MM.1S (cell line): ENCODE measurements at regions not wholly inside any gene's neighbourhood (a gene's known extent, or its start where the extent isn't known, plus 50 kb on each side); places are given as distances from the start of the nearest gene placed in this dataset.

Source experiments
- DNase-seq: peaks from one replicate; pipeline ENCODE4 v3.0.0-alpha.2; 2015
- H2AFZ ChIP-seq: fragments of 300-600 bp; sonication (generic); 2 replicates; pipeline ENCODE4 v1.6.0; 2016; ENCODE audit warnings: antibody characterized with exemption, low read length
- H3F3A ChIP-seq: fragments of 300-600 bp; sonication (generic); 2 replicates; pipeline ENCODE4 v1.6.1; 2016; ENCODE audit warnings: mild to moderate bottlenecking, antibody characterized with exemption, low read length, moderate library complexity, mixed read lengths; ENCODE audit not compliant: insufficient read depth
- H3K27ac ChIP-seq: fragments of 300-600 bp; sonication (generic); 2 replicates; pipeline ENCODE4 v1.5.1; 2016; ENCODE audit warnings: mild to moderate bottlenecking, low read length
- H3K27me3 ChIP-seq: fragments of 300-600 bp; sonication (generic); replicated peaks from 2 replicates; pipeline ENCODE4 v1.6.0; 2016; ENCODE audit warnings: low read length; ENCODE audit not compliant: insufficient read depth
- H3K36me3 ChIP-seq: fragments of 300-600 bp; sonication (generic); replicated peaks from 2 replicates; pipeline ENCODE4 v1.6.1; 2016; ENCODE audit warnings: mild to moderate bottlenecking, low read length, mixed read lengths; ENCODE audit not compliant: insufficient read depth
- H3K4me1 ChIP-seq: fragments of 300-600 bp; sonication (generic); 2 replicates; pipeline ENCODE4 v1.6.1; 2016; ENCODE audit warnings: low read length, mixed read lengths
- H3K4me2 ChIP-seq: fragments of 300-600 bp; sonication (generic); 2 replicates; pipeline ENCODE4 v1.6.0; 2016; ENCODE audit warnings: low read depth, low read length
- H3K4me3 ChIP-seq: fragments of 300-600 bp; sonication (generic); 2 replicates; pipeline ENCODE4 v1.5.1; 2016; ENCODE audit warnings: low read length, mixed read lengths
- H3K79me2 ChIP-seq: fragments of 300-600 bp; sonication (generic); 2 replicates; pipeline ENCODE4 v1.6.1; 2016; ENCODE audit warnings: mixed run types, low read length, mixed read lengths
- H3K9ac ChIP-seq: fragments of 300-600 bp; sonication (generic); 2 replicates; pipeline ENCODE4 v1.6.1; 2016; ENCODE audit warnings: low read length, mixed read lengths
- H3K9me2 ChIP-seq: fragments of 300-600 bp; sonication (generic); replicated peaks from 2 replicates; pipeline ENCODE4 v1.6.1; 2016; ENCODE audit warnings: mild to moderate bottlenecking, low read length, mixed read lengths; ENCODE audit not compliant: insufficient read depth
- H3K9me3 ChIP-seq: fragments of 300-600 bp; sonication (generic); replicated peaks from 2 replicates; pipeline ENCODE4 v1.6.1; 2016; ENCODE audit warnings: mild to moderate bottlenecking, low read length, mixed read lengths; ENCODE audit not compliant: insufficient read depth
- H4K20me1 ChIP-seq: fragments of 300-600 bp; sonication (generic); 2 replicates; pipeline ENCODE4 v1.6.1; 2016; ENCODE audit warnings: mild to moderate bottlenecking, low read length, moderate library complexity, mixed read lengths; ENCODE audit not compliant: insufficient read depth
- CTCF ChIP-seq: fragments of 300-600 bp; sonication (generic); IDR thresholded peaks from 2 replicates; pipeline ENCODE4 v1.5.1; 2016; ENCODE audit warnings: antibody characterized with exemption, low read length, mixed read lengths
- EZH2 ChIP-seq: fragments of 300-600 bp; sonication (generic); optimal IDR thresholded peaks from 2 replicates; pipeline ENCODE3; 2017; ENCODE audit warnings: low read depth, mild to moderate bottlenecking, antibody characterized with exemption, low read length, mixed read lengths
- EZH2phosphoT487 ChIP-seq: fragments of 300-600 bp; sonication (generic); IDR thresholded peaks from 2 replicates; pipeline ENCODE4 v1.6.1; 2018; ENCODE audit warnings: antibody characterized with exemption, low read length

- no peaks in the 10 kb centered on the region for H3K27me3 ChIP-seq
- DNase-seq = no peak
- no peak overlapping the region for H3K4me3 ChIP-seq
- no peak overlapping the region for H3K27ac ChIP-seq
- H3K9me3 ChIP-seq = no peaks in the 10 kb centered on the region
- TF ChIP-seq EZH2 (no peak), EZH2phosphoT487 (no peak), CTCF (no peak)
- H3K9ac ChIP-seq = no peak overlapping the region
- H3K79me2 ChIP-seq = no peaks in the 10 kb centered on the region
- no peak overlapping the region for H3K4me2 ChIP-seq
- no peaks in the 10 kb centered on the region for H3F3A ChIP-seq
- H3K36me3 ChIP-seq = no peaks in the 10 kb centered on the region
- H3K9me2 ChIP-seq = no peaks in the 10 kb centered on the region
- H4K20me1 ChIP-seq = no peaks in the 10 kb centered on the region
- H3K4me1 ChIP-seq = no peaks in the 10 kb centered on the region
- H2AFZ ChIP-seq = no peak overlapping the region
Observed at GRCh38 chr2:56012221-56012765, 88.7 kb upstream of the EFEMP1 start.

GRCh38 chr2:56013475-56013874 lies 89.9 kb upstream of the EFEMP1 start:
- no peak overlapping the region for H3K4me2 ChIP-seq
- H3K9me2 ChIP-seq = no peaks in the 10 kb centered on the region
- no peaks in the 10 kb centered on the region for H3K9me3 ChIP-seq
- H3K9ac ChIP-seq = no peak overlapping the region
- no peak for DNase-seq
- no peak overlapping the region for H2AFZ ChIP-seq
- no peak overlapping the region for H3K4me3 ChIP-seq
- no peaks in the 10 kb centered on the region for H4K20me1 ChIP-seq
- 0 out of 2 replicates have a peak, but pooled peaks cover 4% of the 10 kb centered on the region for H3K4me1 ChIP-seq
- no peak overlapping the region for H3K27ac ChIP-seq
- H3K79me2 ChIP-seq = no peaks in the 10 kb centered on the region
- no peaks in the 10 kb centered on the region for H3K27me3 ChIP-seq
- TF ChIP-seq EZH2phosphoT487 (no peak), EZH2 (no peak), CTCF (no peak)
- H3F3A ChIP-seq = no peaks in the 10 kb centered on the region
- H3K36me3 ChIP-seq = no peaks in the 10 kb centered on the region

DNA sequence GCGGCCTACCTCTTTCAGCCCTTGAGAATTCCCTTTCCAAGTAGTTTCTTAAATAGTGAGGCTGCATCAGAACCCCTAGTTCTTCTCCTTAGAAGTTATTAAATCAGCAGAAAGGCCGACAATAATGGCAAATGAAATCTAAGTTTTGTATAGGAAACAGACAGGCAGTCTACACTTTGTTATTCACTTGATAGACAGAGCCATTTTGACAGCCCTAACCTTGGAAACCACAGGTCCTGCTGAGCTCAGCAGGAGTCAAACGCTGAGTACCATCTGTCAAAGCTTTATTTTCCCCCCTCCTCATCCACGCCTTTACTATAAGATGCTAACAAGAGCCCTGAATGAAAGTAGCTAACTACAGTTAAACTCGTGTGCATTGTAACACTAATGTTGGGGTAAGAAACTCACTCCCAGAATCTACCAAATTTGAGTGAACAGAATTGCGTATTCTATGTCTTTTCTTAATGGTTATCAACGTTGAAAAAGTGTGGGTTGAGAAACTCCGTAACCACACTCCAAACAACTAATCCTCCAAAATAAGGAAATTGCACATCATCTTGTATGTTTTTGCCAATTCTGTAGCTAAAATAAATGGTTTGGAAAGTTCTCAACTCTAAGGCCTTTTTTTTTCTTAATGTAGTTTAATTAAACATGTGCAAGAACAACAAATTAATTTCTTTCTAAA lies 90.6 kb upstream of the EFEMP1 start:
- H2AFZ ChIP-seq = no peak overlapping the region
- no peak for DNase-seq

More for the DNA sequence above, 90.6 kb upstream of the EFEMP1 start:
- H4K20me1 ChIP-seq = no peaks in the 10 kb centered on the region
- TF ChIP-seq CTCF = no peak
- TF ChIP-seq EZH2 = no peak
- no peak for TF ChIP-seq EZH2phosphoT487
- no peaks in the 10 kb centered on the region for H3K9me2 ChIP-seq
- H3K4me1 ChIP-seq = 0 out of 2 replicates have a peak, but pooled peaks cover 5% of the 10 kb centered on the region
- H3K36me3 ChIP-seq = no peaks in the 10 kb centered on the region
- no peaks in the 10 kb centered on the region for H3F3A ChIP-seq
- H3K4me3 ChIP-seq = no peak overlapping the region
- H3K27me3 ChIP-seq = no peaks in the 10 kb centered on the region
- H3K9me3 ChIP-seq = no peaks in the 10 kb centered on the region
- no peak overlapping the region for H3K4me2 ChIP-seq
- no peak overlapping the region for H3K27ac ChIP-seq
- H3K9ac ChIP-seq = no peak overlapping the region
- no peaks in the 10 kb centered on the region for H3K79me2 ChIP-seq
